GM12891 (cell line): ENCODE measurements at regions not wholly inside any gene's neighbourhood (a gene's known extent, or its start where the extent isn't known, plus 50 kb on each side); places are given as distances from the start of the nearest gene placed in this dataset.

Experiments used
- POLR2A ChIP-seq: IDR thresholded peaks from 2 replicates; pipeline ENCODE4 v1.6.1; 2011; ENCODE audit warnings: low read depth, low read length, control low read depth
- POLR2AphosphoS5 ChIP-seq: IDR thresholded peaks from 2 replicates; pipeline ENCODE4 v1.6.1; 2011; ENCODE audit warnings: low read depth, low read length, control low read depth

- TF ChIP-seq POLR2AphosphoS5 (no peak), POLR2A (no peak)
Observed at GRCh38 chr1:60227601-60228000, 154.0 kb upstream of the C1orf87 start.
